Kasumi-1 (cell line): ENCODE measurements at regions not wholly inside any gene's neighbourhood (a gene's known extent, or its start where the extent isn't known, plus 50 kb on each side); places are given as distances from the start of the nearest gene placed in this dataset.

ENCODE experiments used
- DNase-seq, 2 experiments: peaks; one replicate each; lab custom pipeline; 2025; lab: John Stamatoyannopoulos, UW

DNA sequence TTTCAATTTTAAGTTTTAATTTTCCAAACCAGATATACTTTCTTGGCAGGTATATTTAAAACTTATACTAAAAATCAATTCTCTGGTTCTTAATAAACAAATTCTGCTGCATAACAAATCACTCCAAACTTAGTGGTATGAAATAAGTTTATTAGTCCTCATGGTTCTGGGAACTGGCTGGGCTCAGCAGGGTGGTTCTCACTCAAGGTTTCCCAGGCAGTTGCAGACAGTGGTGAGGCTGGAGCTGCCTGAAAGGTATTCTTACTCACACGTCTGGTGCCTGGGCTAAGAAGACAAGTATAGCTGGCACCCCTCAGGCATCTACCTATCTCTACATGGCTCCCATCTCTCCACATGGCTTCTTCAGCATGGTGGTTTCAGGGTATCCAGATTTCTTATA is 308.2 kb upstream of the CCDC196 start:
- DNase-seq: no peak

DNA sequence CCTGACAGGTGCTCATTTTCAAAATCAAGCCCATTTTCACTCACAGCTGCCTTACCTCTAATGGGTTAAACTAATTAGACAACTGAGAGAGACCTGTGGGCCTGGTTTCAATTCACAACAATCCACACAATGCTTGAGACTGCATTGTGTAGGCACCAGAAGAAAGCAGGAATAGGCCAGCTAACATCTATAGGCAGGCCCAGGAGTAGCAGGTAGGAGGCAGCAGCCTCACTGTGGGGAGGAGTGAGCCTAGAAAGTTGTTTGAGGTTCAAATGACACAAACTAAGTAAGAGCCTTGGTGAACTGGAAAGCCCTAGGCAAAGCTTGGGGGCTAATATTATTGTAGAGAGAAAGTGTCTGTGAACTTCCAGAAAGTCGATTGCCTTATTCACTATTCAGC is 289.5 kb upstream of the CCDC196 start:
- DNase-seq: no peak

DNA sequence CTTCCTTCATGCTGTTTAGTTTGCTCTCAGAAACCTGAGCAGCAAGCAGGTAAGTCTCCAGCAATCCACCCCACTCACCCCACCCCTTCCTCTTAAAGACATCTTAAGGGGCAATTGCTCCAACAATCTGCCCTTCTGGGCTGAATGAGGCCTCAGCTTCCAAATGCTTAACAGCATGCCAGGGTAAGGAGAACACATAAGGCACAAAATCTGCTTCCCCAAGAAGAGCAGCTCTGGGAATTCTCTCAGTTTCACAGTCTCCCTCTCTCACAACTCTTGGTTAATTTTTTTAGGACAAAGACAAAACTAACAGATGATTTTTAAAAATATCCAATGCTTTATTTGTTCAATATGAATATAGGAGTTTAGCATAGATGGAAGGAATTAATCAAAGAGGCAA is 288.9 kb upstream of the CCDC196 start:
- no peak for DNase-seq

DNA sequence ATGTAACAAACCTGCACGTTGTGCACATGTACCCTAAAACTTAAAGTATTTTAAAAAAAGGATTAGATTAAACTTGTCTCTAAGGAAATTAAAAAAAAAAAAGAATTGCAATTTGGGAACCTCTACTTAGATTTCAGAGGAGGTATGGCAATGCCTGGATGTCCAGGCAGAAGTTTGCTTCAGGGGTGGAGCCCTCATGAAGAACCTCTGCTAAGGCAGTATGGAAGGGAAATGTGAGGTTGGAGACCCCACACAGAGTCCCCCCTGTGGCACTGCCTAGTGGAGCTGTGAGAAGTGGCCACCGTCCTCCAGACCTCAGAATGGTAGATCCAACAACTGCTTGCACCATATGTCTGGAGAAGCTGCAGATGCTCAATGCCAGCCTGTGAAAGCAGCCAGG is 279.6 kb upstream of the CCDC196 start:
- DNase-seq: no peak

DNA sequence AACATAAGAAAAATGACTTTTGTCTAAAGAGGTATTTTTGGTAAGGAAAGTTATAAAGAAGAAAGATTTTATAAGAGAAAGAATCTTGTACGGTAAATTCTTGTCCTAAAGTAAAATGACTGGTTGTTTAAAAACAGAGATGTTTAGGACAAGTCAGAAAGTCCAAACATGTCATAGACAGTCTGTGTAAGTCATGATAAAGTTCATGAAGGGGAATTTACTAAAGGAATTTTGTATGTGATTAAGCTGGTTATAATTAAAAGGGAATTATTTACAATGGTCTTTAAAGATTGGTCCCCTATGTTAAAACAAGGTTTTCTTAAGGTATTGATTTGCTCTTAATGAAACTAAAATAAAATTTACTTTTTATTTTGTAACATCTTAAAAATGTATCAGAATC is 269.4 kb upstream of the CCDC196 start:
- no peak for DNase-seq

DNA sequence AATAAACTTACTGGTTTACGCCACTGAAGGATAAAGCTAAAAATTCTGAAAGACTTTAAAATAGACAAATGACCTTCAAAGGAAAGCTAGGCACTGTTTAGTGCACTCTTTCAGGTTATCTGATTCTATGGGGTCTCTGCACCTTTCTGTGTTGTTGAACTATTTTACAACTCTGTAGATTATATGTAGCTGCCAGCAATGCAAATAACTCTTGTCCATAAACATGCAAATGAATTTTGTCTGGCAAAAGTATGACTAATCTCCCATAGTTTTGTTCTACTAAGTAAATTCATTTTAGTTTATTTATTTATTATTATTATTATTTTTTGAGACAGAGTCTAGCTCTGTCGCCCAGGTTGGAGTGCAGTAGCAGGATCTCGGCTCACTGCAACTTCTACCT is 266.3 kb upstream of the CCDC196 start:
- DNase-seq: no peak

DNA sequence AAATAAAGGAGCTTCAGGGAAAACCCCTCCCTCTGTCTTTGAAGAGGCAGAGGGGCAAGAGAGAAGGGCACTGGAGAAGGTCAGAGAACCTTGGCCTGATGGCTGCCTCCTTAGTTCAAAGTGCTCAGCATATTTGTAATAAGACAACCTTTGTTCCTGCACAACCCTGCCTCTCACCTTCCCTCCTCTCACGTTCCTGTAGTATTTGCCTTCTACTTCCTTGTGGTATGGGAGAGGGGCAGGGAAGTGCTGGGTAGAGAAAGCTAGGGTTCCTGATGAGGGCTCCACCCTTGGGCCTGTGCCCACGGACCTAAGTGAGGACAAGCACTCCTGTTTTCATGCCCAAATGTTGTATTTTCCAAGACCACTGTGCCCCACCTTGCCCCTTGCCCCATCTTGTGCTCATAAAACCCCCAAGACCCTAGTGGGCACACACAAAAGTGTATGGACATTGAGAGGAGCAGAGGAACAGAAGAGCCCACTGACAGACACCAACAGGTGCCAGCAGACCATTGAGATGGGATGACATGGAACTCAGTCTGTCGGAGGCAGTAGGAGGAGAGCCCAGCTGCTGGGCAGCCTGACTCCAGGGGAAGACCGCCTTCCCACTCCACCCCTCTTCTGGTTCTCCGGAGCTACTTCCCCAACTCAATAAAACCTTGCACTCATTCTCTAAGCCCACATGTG is 261.5 kb upstream of the CCDC196 start:
- no peak for DNase-seq

DNA sequence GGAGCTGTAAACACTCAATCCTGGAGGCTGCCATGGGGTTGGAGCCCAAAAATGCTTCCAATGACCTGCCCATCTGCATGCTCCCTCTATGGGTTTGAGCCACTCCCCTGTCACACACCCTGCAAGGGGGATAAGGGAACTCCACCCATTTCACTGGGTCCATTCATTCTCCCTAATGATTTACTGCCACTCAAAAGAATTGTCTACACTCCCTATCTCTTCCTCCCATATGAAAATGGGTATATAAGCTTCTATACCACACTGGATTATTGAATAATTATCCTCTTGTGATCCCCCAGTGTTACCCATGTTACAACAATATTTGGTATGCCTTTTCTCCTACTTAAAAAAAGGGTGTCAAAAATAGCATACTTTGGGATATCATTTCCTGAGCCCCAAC is 260.8 kb upstream of the CCDC196 start:
- no peak for DNase-seq

DNA sequence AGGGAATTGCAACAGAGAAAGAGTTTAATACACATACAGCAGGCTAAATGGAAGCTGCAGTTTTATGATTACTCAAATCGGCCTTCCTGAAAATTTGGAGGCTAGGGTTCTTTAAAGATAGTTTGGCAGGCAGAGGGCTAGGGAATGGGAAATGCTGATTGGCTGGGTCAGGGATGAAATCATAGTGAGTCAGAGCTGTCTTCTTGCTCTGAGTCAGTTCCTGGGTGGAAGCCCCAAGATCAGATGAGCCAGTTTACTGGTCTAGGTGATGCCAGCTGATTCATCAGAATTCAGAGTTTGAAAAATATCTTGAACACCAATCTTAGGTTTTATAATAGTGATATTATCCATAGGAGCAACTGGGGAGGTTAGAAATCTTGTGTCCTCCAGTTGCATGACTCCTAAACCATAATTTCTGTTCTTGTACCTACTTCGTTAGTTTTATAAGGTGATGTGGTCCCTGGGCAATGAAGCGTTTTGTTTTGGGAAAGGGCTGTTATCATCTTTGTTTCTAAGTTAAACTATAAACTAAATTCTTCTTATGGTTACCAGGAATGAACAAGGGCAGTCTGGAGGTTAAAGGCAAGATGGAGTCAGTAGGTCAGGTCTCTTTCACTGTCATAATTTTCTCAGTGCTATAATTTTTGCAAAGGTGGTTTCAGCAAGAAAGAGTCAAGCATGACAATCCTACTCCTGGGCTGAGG is 257.8 kb upstream of the CCDC196 start:
- DNase-seq: no peak

DNA sequence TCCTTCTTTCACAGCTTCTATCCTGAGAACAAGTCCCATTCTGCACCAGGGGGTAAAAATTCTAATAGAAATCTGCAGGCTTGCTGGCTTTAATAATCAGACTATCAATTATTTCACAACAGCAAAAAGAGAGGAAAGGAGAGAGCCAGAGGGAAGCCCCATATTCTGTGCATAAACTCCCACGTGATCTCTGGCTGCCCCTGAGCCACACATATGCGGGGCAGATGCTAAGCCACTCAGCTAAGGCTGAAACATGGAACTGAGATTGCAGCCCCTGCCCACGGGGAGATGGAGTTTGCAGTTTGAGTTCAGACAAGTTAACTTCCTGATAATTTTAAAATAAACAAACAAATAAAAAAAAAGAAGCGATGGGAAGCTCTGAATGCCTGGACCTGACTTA is 254.4 kb upstream of the CCDC196 start:
- DNase-seq: no peak

DNA sequence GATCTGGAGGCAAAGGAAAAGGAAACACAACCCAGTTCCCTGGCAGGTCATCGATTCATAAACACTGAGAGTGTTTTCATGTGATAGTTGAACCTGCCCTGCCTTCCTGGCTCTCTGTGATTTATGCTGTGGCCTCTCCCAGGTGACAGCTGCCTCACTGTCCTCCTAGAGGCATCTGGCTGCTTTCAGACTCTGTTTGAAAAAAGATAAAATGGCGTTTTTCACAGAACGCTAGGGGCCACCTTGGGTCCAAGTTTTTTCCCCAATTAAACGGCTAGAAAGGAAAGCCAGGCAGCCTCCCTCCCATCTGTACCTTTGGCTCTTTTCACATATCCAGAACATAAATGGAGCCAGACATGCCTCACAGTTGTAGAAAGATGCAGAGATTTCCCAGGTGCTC is 252.6 kb upstream of the CCDC196 start:
- DNase-seq: no peak

DNA sequence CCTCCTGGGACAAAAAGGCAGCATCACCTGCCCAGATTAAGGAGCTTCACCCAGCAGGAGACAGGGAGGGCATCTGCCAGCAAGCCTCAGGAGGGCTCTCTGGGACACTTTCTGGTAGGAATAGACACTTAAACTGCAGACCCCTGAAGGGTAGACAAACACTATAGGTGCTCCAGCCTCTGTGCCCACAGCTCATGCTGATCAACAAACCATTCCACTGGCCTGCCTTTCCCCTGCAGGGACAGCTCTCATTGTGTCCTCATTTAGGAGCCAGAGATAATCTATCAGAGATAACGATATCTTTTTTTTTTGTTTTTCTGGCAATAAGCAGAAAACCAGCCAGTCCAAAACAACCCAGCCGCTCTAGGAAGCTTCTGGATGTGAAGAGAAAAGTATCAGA is 251.8 kb upstream of the CCDC196 start:
- no peak for DNase-seq

DNA sequence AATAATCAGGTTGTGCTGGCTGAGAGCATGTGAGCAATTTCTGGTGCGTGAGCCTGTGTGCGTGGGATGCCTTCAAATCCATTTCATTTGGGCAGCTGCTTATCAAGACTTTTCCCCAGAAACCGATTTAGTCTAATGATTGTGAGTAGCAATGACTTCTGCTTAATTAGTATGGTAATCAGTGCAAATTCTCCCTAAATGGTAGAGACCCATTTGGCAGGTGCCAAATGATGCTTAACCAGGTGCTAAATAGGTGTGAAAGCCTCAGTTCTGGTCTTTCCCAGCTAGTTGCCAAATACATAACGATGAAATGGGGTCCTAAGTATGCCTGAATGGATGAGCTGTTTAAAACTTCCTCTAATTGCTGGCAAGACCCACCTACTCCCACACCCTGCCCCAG is 248.4 kb upstream of the CCDC196 start:
- DNase-seq: no peak

DNA sequence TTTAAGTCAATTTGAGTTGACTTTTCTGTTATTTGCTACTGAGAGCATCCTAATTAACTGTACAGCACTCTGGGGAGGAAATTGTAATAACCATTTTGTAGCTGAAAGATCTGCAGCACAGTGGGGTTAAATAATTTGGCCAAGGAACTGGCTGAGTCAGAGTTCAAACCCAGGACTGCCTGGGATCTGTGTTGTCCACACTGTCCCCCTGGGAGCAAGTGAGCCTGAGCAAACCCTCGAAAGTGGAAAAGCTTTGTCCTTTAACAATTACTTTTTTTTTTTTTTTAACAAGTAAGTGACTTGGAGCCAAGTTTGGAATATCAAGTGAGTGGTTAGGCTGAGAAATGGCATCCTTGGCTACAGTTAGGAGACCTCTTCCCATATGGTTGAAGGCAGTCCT is 247.2 kb upstream of the CCDC196 start:
- DNase-seq: no peak

DNA sequence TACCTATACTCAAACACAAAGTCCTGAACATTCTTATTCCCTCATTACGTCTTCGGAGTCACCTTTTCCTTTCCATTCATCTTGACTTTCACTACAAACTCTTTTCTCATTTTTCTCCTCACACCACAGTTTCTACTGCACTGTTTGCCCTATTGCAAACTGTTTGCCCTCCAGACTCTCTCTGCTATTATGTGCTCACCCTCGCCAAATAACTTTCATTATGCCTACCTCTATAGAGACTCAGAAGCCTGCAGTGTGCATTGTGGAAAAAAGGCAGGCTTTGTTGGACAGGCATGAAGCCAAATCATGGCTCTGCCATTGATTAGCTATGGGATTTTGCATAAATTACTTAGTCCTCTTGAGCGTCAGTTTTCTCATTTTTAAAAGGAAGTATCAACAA is 246.6 kb upstream of the CCDC196 start:
- DNase-seq: no peak

DNA sequence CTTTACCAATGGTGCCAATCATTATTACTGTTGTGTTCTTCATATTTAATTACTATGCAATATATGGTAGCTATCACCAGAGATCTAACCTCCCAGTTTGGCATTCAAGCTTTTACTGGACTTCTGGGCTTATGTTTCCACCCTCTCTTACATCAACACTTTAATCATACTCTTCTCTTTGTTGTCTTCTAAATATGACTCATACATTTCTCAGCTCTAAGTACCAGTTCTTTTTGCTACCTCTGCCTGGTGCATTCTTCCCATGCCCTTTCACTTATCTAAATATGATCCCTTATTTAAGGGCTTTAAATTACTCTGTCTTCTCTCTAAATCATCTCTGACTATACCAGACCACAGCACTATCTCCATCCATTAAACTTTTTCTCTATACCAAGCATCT is 246.1 kb upstream of the CCDC196 start:
- DNase-seq: no peak

DNA sequence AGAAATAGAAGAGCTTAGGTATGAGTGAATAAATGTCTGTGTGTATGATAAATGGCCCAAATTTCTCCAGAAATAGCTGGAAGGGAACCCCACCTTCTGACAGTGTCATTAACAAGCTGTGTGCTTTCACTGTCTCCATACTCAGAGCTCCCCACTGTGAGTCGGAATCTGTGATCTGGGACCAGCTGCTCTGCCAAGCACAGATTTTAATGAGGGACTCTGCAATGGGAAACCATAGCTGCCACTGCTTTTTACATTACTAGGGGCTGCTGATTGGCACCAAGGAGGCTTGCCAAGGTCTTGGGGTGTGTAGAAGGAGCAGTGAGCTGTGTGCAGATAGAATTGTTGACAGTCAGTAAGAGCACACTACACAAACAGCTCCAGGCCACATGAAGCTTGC is 244.2 kb upstream of the CCDC196 start:
- DNase-seq: no peak

DNA sequence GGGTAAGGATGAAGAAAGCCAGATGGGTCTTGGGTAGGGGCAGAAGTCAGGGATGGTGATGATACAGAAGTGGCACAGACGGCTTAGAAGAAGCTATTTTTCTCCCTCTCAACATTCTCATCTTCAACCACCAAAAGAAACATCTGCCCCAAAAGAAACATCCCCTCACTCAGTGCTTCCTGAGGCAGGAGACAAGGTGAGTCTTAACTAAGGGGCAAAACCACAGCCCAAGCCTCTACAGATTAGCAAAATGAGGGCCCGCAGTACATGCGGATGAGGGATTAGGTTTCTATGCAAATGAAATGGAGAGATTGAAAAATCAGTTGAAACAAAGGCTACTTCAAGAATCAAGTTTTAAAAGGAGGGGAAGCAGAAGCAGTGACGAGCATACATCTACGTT is 241.3 kb upstream of the CCDC196 start:
- no peak for DNase-seq

DNA sequence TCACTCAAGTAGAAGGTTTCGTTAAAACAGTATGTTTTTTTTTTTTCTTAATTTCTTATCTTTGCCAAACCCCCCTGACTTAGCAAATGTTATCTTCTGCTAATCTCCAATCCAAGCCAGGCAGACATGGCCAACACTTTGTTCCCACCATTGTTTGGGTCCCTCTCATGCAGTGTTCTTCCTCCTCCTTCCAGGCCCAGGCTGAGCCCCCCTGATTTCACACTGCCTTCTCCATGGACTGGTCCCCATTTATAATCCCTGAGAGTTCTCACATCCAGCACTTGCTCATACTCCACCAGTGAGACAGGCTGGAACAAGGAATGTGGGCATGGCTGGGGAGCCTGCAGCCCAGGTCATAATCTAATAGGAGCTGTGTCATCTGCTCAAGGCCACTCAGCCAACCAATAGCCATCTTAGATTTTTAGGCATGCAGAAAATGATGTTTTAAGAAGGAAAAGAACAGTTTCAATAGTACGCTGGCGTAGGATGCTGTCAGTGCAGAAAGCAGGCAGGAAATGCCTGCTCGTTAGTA is 238.4 kb upstream of the CCDC196 start:
- DNase-seq: no peak

DNA sequence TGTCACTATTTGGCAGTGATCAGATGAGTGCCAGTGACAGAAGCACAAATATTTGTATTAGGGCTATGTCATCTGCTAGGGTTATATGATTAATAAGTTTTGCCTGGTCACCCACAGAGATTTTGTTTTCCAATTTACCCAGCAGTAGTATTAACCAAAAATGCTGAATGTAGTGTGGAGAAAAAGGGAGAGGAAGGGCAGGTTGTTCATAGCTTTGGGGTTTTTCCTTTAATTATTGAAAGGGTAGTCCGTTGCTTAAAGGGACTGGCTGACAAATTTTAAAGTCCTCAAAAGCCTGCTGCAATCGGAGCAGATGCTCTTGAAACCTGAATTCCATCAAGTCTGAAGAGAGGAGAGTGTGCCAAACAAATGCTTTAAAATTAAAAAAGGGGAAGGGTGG is 237.9 kb upstream of the CCDC196 start:
- DNase-seq: no peak

DNA sequence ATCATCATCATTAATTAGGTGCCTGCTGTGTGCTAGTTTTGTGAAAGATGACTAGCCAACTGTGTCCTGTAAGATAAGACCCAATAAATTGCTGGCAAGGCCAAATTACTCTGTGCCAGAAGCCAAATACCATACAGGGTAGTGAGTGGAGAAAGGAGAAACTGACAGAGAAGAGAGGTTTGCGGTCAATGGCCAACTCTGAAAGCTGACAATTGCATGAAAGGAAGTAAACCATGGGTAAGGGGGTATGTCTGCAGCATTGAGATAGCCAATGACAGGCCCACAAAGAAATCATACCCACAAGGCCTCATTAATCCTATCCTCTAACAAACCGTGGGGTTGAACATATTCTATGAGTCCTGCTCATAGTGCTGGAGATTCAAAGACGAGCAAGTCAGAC is 236.6 kb upstream of the CCDC196 start:
- no peak for DNase-seq

DNA sequence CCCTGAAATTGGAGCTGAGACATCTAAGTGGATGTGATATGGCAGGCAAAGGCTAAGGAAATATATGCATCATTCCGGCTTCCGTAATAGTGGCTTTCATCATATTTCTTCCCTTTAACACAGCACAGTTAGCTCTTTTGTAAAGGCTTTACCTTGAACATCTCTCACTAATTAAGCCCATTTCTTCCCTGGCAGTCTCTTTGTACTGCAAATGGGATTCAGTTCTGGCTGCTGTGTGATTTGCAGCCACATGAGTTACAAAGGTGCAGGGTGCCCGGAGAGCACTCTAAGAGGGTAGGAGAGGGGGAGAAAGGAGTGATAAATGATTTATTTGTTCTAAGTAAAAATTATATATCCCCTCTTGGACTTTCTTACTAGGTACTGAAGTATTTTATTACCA is 232.1 kb upstream of the CCDC196 start:
- no peak for DNase-seq

DNA sequence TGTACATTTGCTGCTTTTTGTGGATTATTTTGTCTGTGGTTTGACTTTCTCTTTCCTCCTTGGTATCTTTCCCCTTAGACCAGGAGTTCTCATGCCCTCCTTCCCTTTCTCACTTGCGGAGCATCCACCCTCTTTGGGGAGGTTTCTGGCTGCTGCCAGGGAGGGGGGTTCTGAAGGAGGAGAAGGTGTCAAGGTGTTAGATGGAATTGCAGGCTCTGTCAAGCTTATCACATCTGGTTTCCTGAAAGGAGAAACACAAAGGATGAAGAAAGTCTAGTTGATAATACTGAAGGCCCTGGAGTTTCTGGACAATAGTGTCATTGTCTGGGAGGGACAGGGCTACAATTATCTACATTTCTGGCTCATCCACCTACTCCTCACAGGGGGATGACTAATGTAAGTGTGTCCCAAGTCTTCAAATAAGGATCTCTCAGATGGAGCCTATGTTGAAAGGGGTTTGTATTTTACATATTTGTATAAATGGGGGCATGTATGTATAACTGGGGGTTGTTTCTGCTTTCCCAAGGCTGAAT is 217.3 kb upstream of the CCDC196 start:
- DNase-seq: no peak

DNA sequence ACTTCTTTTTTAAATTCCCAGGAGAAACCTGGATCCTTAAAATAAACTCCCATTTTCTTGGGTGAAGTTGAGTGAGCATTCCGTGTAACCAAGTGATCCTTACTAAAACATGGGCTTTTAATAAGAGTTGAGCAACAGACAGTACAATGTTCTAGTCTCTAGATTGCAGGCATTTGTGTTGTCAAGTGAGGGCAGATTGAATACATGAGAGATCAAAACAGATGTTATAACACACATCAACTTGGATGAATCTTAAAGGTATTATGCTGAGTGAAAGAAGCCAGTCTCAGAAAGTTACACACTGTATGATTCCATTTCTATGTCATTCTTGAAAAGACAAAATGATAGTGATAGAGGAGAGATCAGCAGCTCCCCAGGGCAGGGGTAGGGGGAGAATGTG is 213.9 kb upstream of the CCDC196 start:
- DNase-seq: no peak
